HCT116 (cell line): ENCODE measurements at regions not wholly inside any gene's neighbourhood (a gene's known extent, or its start where the extent isn't known, plus 50 kb on each side); places are given as distances from the start of the nearest gene placed in this dataset.

Experiments used
- CTCF ChIP-seq, 3 experiments: fragments of 200-600 bp in 1 of 3; sonication (generic) in 1 of 3; IDR thresholded peaks in 2 of 3; conservative IDR thresholded peaks in 1 of 3; 2 replicates each; pipeline ENCODE4 v1.5.1; 2012 to 2017; ENCODE audit warnings: low read depth in 2 of 3, low read length in 2 of 3, antibody characterized with exemption in 1 of 3, borderline replicate concordance in 1 of 3, control low read depth in 1 of 3, mild to moderate bottlenecking in 1 of 3, mixed read lengths in 1 of 3, mixed run types in 1 of 3, moderate library complexity in 1 of 3; ENCODE audit not compliant: insufficient read depth in 1 of 3
- EZH2 ChIP-seq: fragments of 200-600 bp; sonication (generic); IDR thresholded peaks from 2 replicates; pipeline ENCODE4 v1.6.1; 2017; ENCODE audit warnings: antibody characterized with exemption, mixed run types
- EZH2phosphoT487 ChIP-seq: fragments of 200-600 bp; IDR thresholded peaks from 2 replicates; pipeline ENCODE4 v1.6.1; 2018; ENCODE audit warnings: antibody characterized with exemption, borderline replicate concordance
- MAX ChIP-seq: IDR thresholded peaks from 2 replicates; pipeline ENCODE4 v1.6.1; 2012
- POLR2A ChIP-seq: IDR thresholded peaks from 2 replicates; pipeline ENCODE4 v1.7.0; 2011; ENCODE audit warnings: borderline replicate concordance; ENCODE audit not compliant: insufficient read depth, insufficient read length; ENCODE audit errors: extremely low read depth
- RAD21 ChIP-seq: IDR thresholded peaks from 2 replicates; pipeline ENCODE4 v1.6.1; 2012; ENCODE audit warnings: low read depth, mild to moderate bottlenecking
- REST ChIP-seq: IDR thresholded peaks from 2 replicates; pipeline ENCODE4 v1.6.1; 2012; ENCODE audit warnings: low read depth
- SP1 ChIP-seq: IDR thresholded peaks from 2 replicates; pipeline ENCODE4 v1.6.1; 2012; ENCODE audit warnings: low read depth
- SRF ChIP-seq: IDR thresholded peaks from 2 replicates; pipeline ENCODE4 v1.6.1; 2012; ENCODE audit warnings: low read depth
- YY1 ChIP-seq: IDR thresholded peaks from 2 replicates; pipeline ENCODE4 v1.6.1; 2011; ENCODE audit warnings: low read length, low read depth, moderate library complexity, mild to moderate bottlenecking; ENCODE audit not compliant: insufficient replicate concordance; ENCODE audit errors: extremely low read depth
- ZBTB33 ChIP-seq: IDR thresholded peaks from 2 replicates; pipeline ENCODE4 v1.6.1; 2011; ENCODE audit warnings: mild to moderate bottlenecking, low read length, moderate library complexity; ENCODE audit not compliant: insufficient replicate concordance; ENCODE audit errors: extremely low read depth
- ZNF274 ChIP-seq: fragments of 200-500 bp; sonication (Bioruptor generic); IDR thresholded peaks from 2 replicates; pipeline ENCODE4 v1.6.1; 2014; ENCODE audit warnings: mild to moderate bottlenecking, low read depth, low read length, inconsistent platforms

GRCh38 chr14:106141242-106142220 is 615.1 kb downstream of the TMEM121 start:
- TF ChIP-seq CTCF (IDR thresholded peaks at IDR 0.05 in 2 of 3, conservative IDR thresholded peaks at IDR 0.05 in 1 of 3; ENCODE audit: borderline replicate concordance in 1 of 3, insufficient read depth in 1 of 3, low read depth in 2 of 3, low read length in 2 of 3) (peak; percentile 23 to 24 (median 24); a peak in 4 of 6 replicates), EZH2 (no peak), YY1 (no peak), REST (no peak), ZNF274 (no peak), ZBTB33 (no peak), POLR2A (no peak), SRF (no peak), RAD21 (no peak), EZH2phosphoT487 (no peak), SP1 (no peak), MAX (no peak)
